Stimulated activated effector memory CD8-positive, alpha-beta T cell treated with anti-CD3 and anti-CD28 coated beads, Interleukin-12 subunit alpha, Interleukin-12 subunit beta, amount 100 ng/mL, for 72 hours (primary cell): ENCODE measurements at regions not wholly inside any gene's neighbourhood (a gene's known extent, or its start where the extent isn't known, plus 50 kb on each side); places are given as distances from the start of the nearest gene placed in this dataset.
A peak's percentile ranks its signal among the peaks of the same experiment; 100 is the strongest.

ENCODE experiments used
- ATAC-seq: fragments of 150-1000 bp; cut with Tn5 transposase; 2 replicates; pipeline ENCODE4 v1.10.0; 2021
- DNase-seq, 2 donors: peaks; one replicate each; pipeline ENCODE4 v3.0.0; 2021 to 2022; ENCODE audit warnings: low spot score in 2 of 2
- H3K27ac Mint-ChIP-seq: one replicate; pipeline ENCODE4 v1.8.0; 2022; ENCODE audit warnings: mild to moderate bottlenecking, mixed read lengths
- H3K36me3 Mint-ChIP-seq: one replicate; pipeline ENCODE4 v1.8.0; 2022; ENCODE audit warnings: mild to moderate bottlenecking, mixed read lengths
- H3K4me1 Mint-ChIP-seq: one replicate; pipeline ENCODE4 v1.8.0; 2022; ENCODE audit warnings: mixed read lengths
- H3K4me3 Mint-ChIP-seq: one replicate; pipeline ENCODE4 v1.8.0; 2022; ENCODE audit warnings: mild to moderate bottlenecking, mixed read lengths
- H3K9me3 Mint-ChIP-seq: one replicate; pipeline ENCODE4 v1.8.0; 2022; ENCODE audit warnings: mixed read lengths

DNA sequence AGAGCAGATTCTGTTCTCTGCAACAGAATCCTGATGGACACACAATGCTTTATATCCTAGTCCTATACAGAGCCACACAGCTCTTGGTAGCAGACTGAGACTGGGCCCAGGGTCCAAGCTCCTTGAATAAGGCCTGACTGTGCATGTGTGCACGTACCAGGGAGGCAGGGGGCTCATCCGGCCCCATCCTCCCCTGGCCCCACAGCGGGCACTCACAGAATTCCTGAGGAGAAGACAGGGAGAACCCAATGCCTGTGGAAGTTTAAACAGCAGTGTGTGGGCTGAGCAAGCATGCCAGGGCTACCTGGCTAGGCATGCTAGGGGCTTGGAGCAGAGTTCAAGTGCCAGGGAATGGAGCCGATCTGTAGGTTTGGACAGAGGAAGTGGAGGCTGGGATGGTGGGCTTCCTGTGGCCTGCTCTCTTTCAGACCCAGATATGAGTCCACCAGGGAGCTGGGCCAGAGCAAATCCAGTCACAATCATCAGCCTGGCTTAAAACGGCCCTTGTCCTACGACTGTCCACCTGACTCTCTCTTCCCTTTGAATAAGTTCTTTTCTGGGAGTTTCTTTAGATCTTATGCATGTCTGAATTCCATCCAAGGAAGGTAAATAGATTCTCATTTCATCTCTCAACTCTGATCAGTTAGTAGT lies 74.0 kb downstream of the MRPL14 start:
- ATAC-seq = peak; percentile 22

DNA sequence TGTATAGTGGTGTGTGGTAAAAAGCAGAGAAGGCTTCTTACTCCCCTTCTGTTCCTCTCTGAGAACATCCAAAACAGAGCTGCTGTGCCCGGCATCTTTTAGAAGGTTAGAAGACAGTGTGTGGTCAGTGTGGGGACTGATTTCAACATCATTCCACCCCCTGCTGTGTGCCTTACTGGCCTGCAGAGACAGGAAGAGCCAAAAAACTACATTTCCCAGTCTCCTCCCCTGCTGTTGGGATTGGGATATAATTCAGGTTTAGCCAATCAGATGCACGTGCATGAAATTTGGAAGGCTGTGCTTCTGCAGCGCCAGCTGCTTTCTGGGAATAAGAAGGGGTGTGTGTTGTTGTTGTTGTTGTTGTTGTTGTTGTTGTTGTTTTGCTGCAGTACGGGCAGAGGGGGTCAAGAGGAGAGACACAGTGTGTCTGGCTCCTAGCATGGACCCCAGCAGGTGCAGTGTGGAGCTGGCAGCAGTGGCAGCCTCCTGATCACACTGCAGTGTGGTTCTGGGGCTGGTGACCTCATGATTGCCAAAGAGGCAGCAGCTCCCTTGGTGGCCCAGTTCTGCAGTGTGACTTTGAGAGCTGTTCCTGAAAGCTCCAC lies 74.7 kb downstream of the MRPL14 start:
- H3K36me3 Mint-ChIP-seq = no peaks in the 10 kb centered on the region
- peaks cover 7% of the 10 kb centered on the region for H3K4me1 Mint-ChIP-seq
- no peak overlapping the region for H3K27ac Mint-ChIP-seq
- no peaks in the 10 kb centered on the region for H3K9me3 Mint-ChIP-seq
- DNase-seq (no peak), ATAC-seq (peak; percentile 39)
- no peak overlapping the region for H3K4me3 Mint-ChIP-seq

More for the DNA sequence above, 74.0 kb downstream of the MRPL14 start:
- Mint-ChIP-seq H3K27ac (no peak overlapping the region), H3K4me3 (no peak overlapping the region), H3K4me1 (peaks cover 9% of the 10 kb centered on the region), H3K36me3 (no peaks in the 10 kb centered on the region), H3K9me3 (no peaks in the 10 kb centered on the region)
- DNase-seq = no peak

DNA sequence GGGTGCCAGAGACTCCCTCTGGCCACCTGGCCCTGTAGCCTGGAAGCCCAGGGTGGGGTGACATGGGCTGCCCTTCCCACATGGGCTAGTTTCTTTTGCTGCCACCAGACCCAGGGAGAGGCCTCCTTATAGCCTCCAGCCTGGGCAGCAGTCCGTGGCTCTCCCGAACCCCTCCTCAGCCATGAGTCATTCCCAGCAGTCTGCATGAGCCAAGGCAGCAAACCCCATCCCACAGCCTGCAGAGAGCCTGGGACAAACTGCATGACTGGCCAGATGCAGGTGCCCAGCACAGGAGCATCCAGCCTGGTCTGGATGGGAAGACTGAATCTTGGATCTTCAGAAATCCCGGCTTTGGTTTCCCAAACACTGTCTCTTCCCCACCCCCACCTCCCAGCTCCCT lies 75.7 kb downstream of the MRPL14 start:
- no peak for DNase-seq
- Mint-ChIP-seq H3K4me1 (peaks cover 7% of the 10 kb centered on the region), H3K36me3 (no peaks in the 10 kb centered on the region), H3K4me3 (no peak overlapping the region), H3K9me3 (no peaks in the 10 kb centered on the region), H3K27ac (no peak overlapping the region)
- no peak for ATAC-seq

DNA sequence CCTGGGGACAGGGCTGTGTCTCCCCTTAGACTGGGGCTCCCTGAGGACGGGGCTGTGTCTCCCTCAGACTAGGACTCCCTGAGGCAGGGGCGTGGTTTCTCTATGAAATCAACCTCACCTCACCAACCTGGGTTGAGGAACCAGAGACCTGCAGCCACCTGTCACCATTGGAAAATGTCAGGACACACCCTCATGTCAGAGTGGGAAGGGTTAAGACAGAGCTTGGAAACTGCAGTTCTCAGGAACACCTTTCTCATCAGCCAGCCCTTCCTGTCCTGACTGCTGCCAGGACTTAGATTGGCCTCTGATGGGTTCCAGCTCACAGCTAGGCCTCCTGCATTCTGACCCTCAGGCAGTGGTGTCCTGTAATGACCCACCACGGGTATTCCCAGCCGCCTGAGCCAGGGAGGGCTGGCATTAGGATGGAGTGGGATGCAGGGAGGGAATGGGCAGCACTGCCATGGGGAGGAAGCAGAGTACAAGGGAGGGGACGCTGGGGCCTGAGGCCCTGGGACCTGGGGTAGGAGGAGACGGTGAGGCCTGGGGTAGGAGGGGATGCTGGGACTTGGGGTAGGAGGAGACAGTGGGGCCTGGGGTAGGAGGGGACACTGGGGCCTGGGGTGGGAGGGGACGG lies 76.3 kb downstream of the MRPL14 start:
- Mint-ChIP-seq H3K4me3 (no peak overlapping the region), H3K27ac (no peak overlapping the region), H3K36me3 (no peaks in the 10 kb centered on the region), H3K9me3 (no peaks in the 10 kb centered on the region), H3K4me1 (peaks cover 7% of the 10 kb centered on the region)
- DNase-seq = no peak
- no peak for ATAC-seq

DNA sequence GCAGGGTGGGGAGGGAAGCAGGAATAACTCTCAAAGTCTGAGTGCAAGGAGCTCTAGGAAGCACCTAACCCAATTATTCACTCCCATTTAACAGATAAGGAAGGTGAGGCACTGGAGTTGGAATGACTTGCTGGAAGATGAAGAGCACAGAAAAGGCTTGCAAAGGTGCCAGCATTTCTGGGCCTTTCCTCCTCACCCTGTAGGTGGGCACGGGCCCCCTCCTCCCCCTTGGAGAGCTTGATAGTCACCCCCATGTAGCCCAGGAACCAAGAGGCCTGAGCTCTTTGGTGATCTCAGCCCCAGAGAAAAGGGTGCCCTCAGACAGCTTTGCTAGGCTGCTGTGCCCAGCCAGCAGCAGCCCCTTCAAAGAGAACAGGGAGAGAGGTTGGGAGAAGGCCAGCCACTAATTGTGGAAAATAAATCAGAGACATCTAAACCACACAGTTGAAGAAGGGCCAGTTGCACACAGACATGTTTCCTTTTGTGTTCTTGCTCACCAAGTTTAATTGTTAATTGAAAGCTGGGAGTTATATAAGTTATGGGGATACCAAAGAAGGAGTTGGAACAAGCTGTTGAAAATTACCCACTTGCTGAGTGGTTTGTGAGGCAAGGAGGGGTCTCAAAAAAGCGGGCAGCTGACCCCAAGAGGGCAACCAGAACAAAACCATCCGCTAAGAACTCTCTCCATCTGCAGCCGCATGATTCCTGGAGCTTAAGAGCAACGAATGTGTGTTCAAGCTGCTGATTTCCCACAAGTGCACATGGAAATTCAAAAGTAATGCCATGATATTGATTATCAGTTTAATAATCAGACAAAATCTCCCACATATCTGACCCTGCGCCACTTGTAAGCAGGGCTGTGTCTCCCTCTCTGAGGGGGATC lies 77.0 kb downstream of the MRPL14 start:
- Mint-ChIP-seq H3K4me3 (no peak overlapping the region), H3K27ac (no peak overlapping the region), H3K4me1 (peaks cover 7% of the 10 kb centered on the region), H3K36me3 (no peaks in the 10 kb centered on the region), H3K9me3 (no peaks in the 10 kb centered on the region)
- ATAC-seq = no peak
- no peak for DNase-seq

DNA sequence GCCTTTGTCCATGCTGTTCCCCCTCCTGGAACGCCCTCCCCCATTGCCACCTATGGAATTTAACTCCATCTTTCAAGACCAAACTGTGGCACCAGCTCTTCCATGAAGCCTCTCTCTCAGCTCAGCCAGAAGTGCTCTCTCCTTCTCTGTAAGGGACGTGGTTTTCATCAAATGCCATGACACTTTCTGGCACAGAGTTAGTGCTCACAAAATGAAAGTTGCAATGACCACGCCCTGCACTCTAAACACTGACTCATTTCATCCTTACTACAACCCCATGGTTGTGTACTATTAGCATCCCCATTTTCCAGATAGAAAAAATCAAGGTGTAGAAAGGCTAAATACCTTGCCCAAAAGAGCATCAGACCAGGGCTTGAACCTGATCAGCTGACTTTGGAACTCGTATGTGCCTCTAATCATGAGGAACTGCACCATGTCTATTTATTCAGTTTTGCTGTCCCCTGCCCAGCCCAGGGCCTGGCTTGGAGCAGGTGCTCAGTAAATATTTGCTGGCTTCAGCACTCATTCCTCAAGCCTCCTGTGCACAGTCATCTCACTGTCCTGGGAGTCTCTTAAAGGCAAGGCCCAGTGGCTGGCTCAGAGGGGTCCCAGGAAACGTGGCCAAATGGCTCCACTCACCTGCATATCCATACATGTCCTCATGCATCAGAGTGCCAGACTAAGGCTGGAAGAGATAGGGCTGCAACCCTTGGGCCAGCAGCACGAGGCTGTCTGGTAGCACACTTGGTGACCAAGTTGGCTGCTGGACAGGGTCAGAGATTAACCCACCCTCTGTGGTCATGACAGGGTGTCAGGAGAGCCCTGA lies 77.9 kb downstream of the MRPL14 start:
- DNase-seq = no peak
- peaks cover 7% of the 10 kb centered on the region for H3K4me1 Mint-ChIP-seq
- no peak overlapping the region for H3K4me3 Mint-ChIP-seq
- peak; percentile 64 for ATAC-seq
- H3K27ac Mint-ChIP-seq = peak overlapping the region; percentile 21
- H3K9me3 Mint-ChIP-seq = no peaks in the 10 kb centered on the region
- no peaks in the 10 kb centered on the region for H3K36me3 Mint-ChIP-seq

DNA sequence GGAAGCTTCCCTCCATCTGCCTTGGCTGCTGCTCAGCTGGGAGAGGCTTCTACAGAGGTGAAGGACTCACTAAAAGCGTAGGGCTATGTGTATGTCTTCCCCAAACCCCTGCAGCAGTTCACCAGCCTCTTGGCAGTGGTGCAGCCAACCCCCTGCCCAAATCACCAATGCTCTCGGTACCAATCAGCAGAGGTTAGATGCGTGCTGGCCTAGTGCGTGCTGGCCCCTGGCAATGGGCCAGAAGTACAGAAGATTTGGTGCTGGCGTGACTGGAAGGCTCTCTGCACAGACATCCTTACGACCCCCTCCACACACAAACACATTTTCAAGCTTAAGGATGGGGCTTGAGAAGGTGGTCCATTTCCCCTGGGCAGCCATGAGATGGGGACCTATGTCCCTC lies 79.0 kb downstream of the MRPL14 start:
- H3K4me1 Mint-ChIP-seq = peaks cover 7% of the 10 kb centered on the region
- H3K4me3 Mint-ChIP-seq = no peak overlapping the region
- H3K9me3 Mint-ChIP-seq = no peaks in the 10 kb centered on the region
- DNase-seq (no peak), ATAC-seq (no peak)
- H3K27ac Mint-ChIP-seq = no peak overlapping the region
- H3K36me3 Mint-ChIP-seq = no peaks in the 10 kb centered on the region

DNA sequence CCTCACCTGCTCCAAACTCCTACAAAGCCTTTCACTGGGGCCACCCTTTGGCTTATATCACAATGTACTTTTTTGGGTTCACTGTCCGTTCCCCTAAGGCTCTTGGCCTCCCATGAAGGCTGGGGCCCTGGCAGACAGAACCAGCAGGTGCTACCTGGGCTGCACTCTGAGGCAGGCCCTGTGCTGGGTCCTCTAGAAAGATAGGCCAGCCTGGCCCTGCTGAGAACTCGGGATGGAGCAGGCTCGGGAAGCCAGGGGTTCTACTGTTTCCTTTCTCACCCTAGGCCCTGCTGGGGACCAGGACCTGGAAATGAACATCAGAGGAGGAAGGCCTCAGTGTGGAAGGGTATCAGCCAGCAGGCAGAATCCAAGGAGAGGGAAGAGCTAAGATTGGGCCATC lies 79.5 kb downstream of the MRPL14 start:
- DNase-seq (no peak), ATAC-seq (no peak)
- Mint-ChIP-seq H3K36me3 (no peaks in the 10 kb centered on the region), H3K9me3 (no peaks in the 10 kb centered on the region), H3K27ac (no peak overlapping the region), H3K4me3 (no peak overlapping the region), H3K4me1 (peaks cover 7% of the 10 kb centered on the region)

DNA sequence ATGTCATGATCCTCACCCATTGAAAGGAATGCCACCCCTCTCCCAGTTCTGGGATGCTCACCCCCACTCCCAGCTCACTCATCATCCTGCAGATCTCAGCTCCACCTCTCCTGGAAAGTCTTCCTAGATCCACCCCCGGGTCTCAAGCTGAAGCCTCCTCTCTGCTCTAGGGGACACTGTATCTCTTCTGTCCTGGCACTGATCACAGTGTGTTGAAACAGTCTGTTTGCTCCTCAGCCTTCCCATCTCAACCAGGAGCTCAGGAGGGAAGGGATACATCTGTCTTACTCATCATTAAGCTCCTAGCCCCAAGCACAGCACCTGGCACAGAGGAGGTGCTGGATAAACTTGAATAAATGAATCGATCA lies 80.1 kb downstream of the MRPL14 start:
- H3K4me3 Mint-ChIP-seq = no peak overlapping the region
- DNase-seq = no peak
- H3K9me3 Mint-ChIP-seq = no peaks in the 10 kb centered on the region
- H3K27ac Mint-ChIP-seq = no peak overlapping the region
- H3K4me1 Mint-ChIP-seq = peaks cover 7% of the 10 kb centered on the region
- no peak for ATAC-seq
- H3K36me3 Mint-ChIP-seq = no peaks in the 10 kb centered on the region

DNA sequence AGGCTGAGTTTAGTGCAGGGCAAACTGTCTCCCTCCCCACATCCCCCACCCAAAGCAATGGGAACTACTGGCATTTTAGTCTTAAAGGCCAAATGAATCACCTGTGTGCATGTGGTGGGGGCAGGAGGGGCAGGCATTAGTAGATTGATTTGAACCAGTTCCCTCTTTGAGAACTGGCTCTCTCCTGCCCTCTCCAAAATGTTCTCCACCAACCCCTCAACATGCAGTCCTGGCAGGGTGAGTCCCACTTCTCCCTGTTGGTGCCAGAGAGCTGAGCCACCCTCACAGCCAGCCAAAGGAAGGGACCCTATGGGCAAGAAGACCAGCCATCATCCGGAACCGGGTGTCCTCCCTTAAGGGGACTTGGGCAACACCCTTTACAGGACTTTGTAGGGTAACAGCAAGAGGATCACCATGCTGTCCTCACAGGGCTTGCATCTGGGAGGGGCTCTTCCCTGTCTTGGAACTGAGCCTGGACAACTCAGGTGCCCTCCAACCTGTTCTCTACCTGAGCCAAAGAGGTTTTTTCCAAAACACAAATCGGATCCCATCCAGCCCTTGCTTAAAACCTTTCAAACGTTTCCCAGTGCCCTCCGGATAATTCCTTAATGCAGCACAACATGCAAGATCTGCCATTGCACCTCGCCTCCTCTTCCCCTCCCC lies 80.6 kb downstream of the MRPL14 start:
- H3K27ac Mint-ChIP-seq = no peak overlapping the region
- H3K4me1 Mint-ChIP-seq = peaks cover 7% of the 10 kb centered on the region

DNA sequence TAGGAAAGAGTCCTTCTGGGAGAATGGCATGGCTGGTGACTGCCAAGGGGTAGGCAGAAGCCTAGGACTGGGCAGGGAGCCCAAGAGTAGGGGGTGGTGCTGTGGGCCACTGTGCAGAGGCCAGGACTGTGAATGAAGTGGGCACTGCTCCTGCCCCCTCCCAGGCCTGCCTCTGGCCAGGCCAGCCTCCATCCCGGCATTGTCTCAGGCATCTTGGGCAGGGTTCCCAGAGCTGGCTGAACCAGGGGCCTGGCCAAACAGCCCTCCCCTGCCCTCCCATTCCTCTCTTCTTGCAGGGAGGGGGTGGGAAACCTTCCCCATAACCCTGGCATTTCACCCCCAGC lies 81.6 kb downstream of the MRPL14 start:
- ATAC-seq (no peak), DNase-seq (no peak)
- peaks cover 7% of the 10 kb centered on the region for H3K4me1 Mint-ChIP-seq
- no peaks in the 10 kb centered on the region for H3K36me3 Mint-ChIP-seq
- H3K27ac Mint-ChIP-seq = no peak overlapping the region
- no peaks in the 10 kb centered on the region for H3K9me3 Mint-ChIP-seq
- no peak overlapping the region for H3K4me3 Mint-ChIP-seq

More for the DNA sequence above, 80.6 kb downstream of the MRPL14 start:
- ATAC-seq (no peak), DNase-seq (no peak)
- Mint-ChIP-seq H3K4me3 (no peak overlapping the region), H3K9me3 (no peaks in the 10 kb centered on the region), H3K36me3 (no peaks in the 10 kb centered on the region)

DNA sequence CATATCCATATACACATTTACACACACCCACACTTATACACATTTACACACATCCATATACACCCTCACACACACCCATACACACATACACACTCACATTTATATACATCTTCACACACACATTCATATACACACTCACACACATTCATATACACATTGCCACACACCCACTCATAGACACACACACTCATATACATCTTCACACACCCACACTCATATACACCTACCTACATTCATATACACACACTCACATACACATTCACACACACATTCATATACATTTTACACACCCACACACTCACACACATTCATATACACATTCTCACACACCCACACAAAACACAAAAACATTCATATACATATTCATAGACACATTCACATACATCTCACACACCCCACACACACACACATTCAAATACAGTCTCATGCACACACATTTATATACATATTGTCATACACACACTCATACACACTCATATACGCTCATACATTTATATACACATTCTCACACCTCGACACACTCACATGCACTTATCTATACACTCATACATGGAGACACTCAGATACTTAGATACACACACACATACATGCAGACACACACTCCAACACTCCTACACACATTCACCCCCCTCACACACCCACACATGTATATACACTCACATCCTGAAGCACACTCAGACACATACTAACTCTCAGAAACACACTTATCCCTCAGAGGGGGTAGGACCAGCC lies 82.1 kb downstream of the MRPL14 start:
- DNase-seq (no peak), ATAC-seq (no peak)
- Mint-ChIP-seq H3K27ac (no peak overlapping the region), H3K36me3 (no peaks in the 10 kb centered on the region), H3K9me3 (no peaks in the 10 kb centered on the region), H3K4me1 (peaks cover 7% of the 10 kb centered on the region), H3K4me3 (no peak overlapping the region)

DNA sequence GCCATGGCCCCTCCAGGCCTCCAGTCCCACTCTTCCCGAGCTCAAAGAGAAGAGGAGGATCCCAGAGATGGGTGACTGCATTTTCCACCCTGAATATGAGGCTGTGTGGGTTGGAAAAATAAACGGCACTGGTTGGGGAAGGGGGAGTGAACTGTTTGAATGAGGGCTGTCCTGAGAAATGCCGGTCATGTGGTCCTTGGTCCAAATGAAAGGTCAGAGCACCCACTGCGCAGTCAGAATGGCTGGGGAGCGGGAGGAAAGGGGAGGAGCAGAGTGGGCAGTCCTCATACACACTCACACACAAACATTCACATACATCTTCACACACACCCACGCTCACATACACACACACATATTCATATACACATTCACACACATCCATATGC lies 83.1 kb downstream of the MRPL14 start:
- DNase-seq (no peak), ATAC-seq (no peak)
- no peak overlapping the region for H3K27ac Mint-ChIP-seq
- peaks cover 4% of the 10 kb centered on the region for H3K4me1 Mint-ChIP-seq
- H3K9me3 Mint-ChIP-seq = no peaks in the 10 kb centered on the region
- H3K36me3 Mint-ChIP-seq = no peaks in the 10 kb centered on the region
- no peak overlapping the region for H3K4me3 Mint-ChIP-seq
